HepG2 (cell line): ENCODE measurements at regions not wholly inside any gene's neighbourhood (a gene's known extent, or its start where the extent isn't known, plus 50 kb on each side); places are given as distances from the start of the nearest gene placed in this dataset.

ENCODE experiments used
- ARID4A ChIP-seq: sonication (generic); formaldehyde crosslinking; IDR thresholded peaks from 2 replicates; pipeline ENCODE4 v1.5.0; 2020; ENCODE audit warnings: mild to moderate bottlenecking, missing genetic modification reagents, borderline replicate concordance
- ATF4 ChIP-seq, 2 experiments: fragments of 450-650 bp in 1 of 2; sonication (generic) in 1 of 2; formaldehyde crosslinking; IDR thresholded peaks; 2 replicates each; pipeline versions ENCODE4 v1.5.0 to v1.8.0; 2020 to 2022; ENCODE audit warnings: mild to moderate bottlenecking in 1 of 2, missing genetic modification reagents in 1 of 2
- CBX2 ChIP-seq, 2 experiments: fragments of 200-600 bp in 1 of 2; sonication (generic); formaldehyde crosslinking in 1 of 2; IDR thresholded peaks; 2 replicates each; pipeline versions ENCODE4 v1.7.0 to v1.8.1; 2018 to 2022; ENCODE audit warnings: low read depth in 2 of 2, low read length in 1 of 2, mild to moderate bottlenecking in 1 of 2, missing genetic modification reagents in 1 of 2
- CHD4 ChIP-seq: fragments of 200-600 bp; sonication (generic); IDR thresholded peaks from 2 replicates; pipeline ENCODE4 v1.7.0; 2017; ENCODE audit warnings: mild to moderate bottlenecking, low read length, borderline replicate concordance
- HIC2 ChIP-seq: sonication (generic); formaldehyde crosslinking; IDR thresholded peaks from 2 replicates; pipeline ENCODE4 v1.9.0; 2022; ENCODE audit warnings: low read depth, missing genetic modification reagents
- MEF2D ChIP-seq: sonication (generic); formaldehyde crosslinking; IDR thresholded peaks from 2 replicates; pipeline ENCODE4 v1.5.1; 2020; ENCODE audit warnings: mild to moderate bottlenecking, missing genetic modification reagents
- NFE2 ChIP-seq: sonication (generic); formaldehyde crosslinking; IDR thresholded peaks from 2 replicates; pipeline ENCODE4 v1.4.0; 2020; ENCODE audit warnings: missing genetic modification reagents
- PBX2 ChIP-seq: IDR thresholded peaks from 2 replicates; pipeline ENCODE4 v1.6.1; 2016; ENCODE audit warnings: control low read depth
- TBL1XR1 ChIP-seq: fragments of 150-350 bp; IDR thresholded peaks from 2 replicates; pipeline ENCODE4 v1.6.1; 2014; ENCODE audit warnings: borderline replicate concordance, low read length; ENCODE audit not compliant: partially characterized antibody
- TCF7 ChIP-seq: sonication (generic); IDR thresholded peaks from 2 replicates; pipeline ENCODE4 v1.6.1; 2016; ENCODE audit warnings: antibody characterized with exemption, low read depth
- ZNF230 ChIP-seq: sonication (generic); formaldehyde crosslinking; IDR thresholded peaks from 2 replicates; pipeline ENCODE4 v1.4.0; 2020; ENCODE audit warnings: mild to moderate bottlenecking, missing genetic modification reagents
- ZNF274 ChIP-seq: sonication (generic); formaldehyde crosslinking; IDR thresholded peaks from 2 replicates; pipeline ENCODE4 v1.5.1; 2020; ENCODE audit warnings: mild to moderate bottlenecking, missing genetic modification reagents
- ZNF281 ChIP-seq: sonication (generic); formaldehyde crosslinking; IDR thresholded peaks from 2 replicates; pipeline ENCODE4 v1.4.0; 2020; ENCODE audit warnings: missing genetic modification reagents, borderline replicate concordance
- ZNF513 ChIP-seq: sonication (generic); formaldehyde crosslinking; conservative IDR thresholded peaks from 2 replicates; pipeline ENCODE4 v1.5.0; 2020; ENCODE audit warnings: missing genetic modification reagents
- ZNF747 ChIP-seq: sonication (generic); formaldehyde crosslinking; IDR thresholded peaks from 2 replicates; pipeline ENCODE4 v1.8.1; 2023; ENCODE audit warnings: missing genetic modification reagents, mild to moderate bottlenecking, borderline replicate concordance
- ZZZ3 ChIP-seq: sonication (generic); formaldehyde crosslinking; IDR thresholded peaks from 2 replicates; pipeline ENCODE4 v1.4.0; 2020; ENCODE audit warnings: missing genetic modification reagents, mild to moderate bottlenecking, borderline replicate concordance

GRCh38 chr6:21505574-21505990 lies 88.0 kb upstream of the SOX4 start (continued):
- TF ChIP-seq MEF2D (peak; percentile 86), ATF4 (CRISPR knock-in tag; IDR thresholded peaks at IDR 0.05) (peak in 1 of 2 experiments; percentile 59; a peak in 2 of 4 replicates), ZNF230 (0 out of 2 replicates have a peak, but pooled peaks have one; percentile 27), CHD4 (no peak), ZNF274 (CRISPR knock-in tag) (no peak), CBX2 (IDR thresholded peaks at IDR 0.05; ENCODE audit: low read depth, low read length) (no peak), CBX2 (CRISPR knock-in tag; IDR thresholded peaks at IDR 0.05; ENCODE audit: low read depth) (peak; percentile 40; the same call in 1 of the 2 replicates), ZNF513 (CRISPR knock-in tag) (no peak), NFE2 (no peak), ZNF747 (peak; percentile 71), TCF7 (peak; percentile 63), ZNF281 (peak; percentile 39; the same call in 1 of the 2 replicates), PBX2 (no peak), HIC2 (CRISPR knock-in tag) (peak; percentile 55; the same call in 1 of the 2 replicates), TBL1XR1 (no peak), ARID4A (CRISPR knock-in tag) (no peak; the same call in 1 of the 2 replicates), ZZZ3 (CRISPR knock-in tag) (no peak)
